ENCODE measurements at regions not wholly inside any gene's neighbourhood (a gene's known extent, or its start where the extent isn't known, plus 50 kb on each side); places are given as distances from the start of the nearest gene placed in this dataset.

DNA sequence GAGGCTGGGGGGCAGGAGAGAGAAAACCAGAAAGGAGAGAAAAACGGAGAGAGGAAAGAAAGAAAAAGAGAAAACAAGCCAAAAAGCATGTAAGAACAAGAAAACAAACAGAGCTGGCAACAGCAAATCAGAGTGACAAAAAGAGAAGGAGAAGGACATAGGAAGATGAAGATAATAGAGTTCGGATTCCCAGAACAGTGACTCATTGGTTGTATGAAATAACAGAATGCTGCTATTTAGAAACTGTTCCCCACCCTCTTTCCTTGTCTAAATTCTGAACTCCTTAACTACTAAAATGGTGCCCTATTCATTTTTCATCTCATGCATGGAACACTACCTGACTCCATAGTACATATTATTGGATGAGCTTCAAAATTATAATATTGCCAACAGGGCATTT, 317.4 kb downstream of the C11orf87 start:
- Histone ChIP-seq H3K4me1 (peaks cover 0 to 9% (median 7%) of the 10 kb centered on the region in 4 donors), H3K27me3 (no peaks in the 10 kb centered on the region), H3K27ac (no peak overlapping the region), H3K4me3 (no peak overlapping the region), H3K36me3 (no peaks in the 10 kb centered on the region), H3K9me3 (no peaks in the 10 kb centered on the region)
- DNase-seq, result no peak
- TF ChIP-seq, protein P1, sequence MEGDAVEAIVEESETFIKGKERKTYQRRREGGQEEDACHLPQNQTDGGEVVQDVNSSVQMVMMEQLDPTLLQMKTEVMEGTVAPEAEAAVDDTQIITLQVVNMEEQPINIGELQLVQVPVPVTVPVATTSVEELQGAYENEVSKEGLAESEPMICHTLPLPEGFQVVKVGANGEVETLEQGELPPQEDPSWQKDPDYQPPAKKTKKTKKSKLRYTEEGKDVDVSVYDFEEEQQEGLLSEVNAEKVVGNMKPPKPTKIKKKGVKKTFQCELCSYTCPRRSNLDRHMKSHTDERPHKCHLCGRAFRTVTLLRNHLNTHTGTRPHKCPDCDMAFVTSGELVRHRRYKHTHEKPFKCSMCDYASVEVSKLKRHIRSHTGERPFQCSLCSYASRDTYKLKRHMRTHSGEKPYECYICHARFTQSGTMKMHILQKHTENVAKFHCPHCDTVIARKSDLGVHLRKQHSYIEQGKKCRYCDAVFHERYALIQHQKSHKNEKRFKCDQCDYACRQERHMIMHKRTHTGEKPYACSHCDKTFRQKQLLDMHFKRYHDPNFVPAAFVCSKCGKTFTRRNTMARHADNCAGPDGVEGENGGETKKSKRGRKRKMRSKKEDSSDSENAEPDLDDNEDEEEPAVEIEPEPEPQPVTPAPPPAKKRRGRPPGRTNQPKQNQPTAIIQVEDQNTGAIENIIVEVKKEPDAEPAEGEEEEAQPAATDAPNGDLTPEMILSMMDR (IDR thresholded peaks at IDR 0.05), result no peak
- intact Hi-C loops (cut with DNase I), result no loop called here
- 80 to 83% methylated on average over 2 of the region's 2 CpGs for WGBS, 2 donors

DNA sequence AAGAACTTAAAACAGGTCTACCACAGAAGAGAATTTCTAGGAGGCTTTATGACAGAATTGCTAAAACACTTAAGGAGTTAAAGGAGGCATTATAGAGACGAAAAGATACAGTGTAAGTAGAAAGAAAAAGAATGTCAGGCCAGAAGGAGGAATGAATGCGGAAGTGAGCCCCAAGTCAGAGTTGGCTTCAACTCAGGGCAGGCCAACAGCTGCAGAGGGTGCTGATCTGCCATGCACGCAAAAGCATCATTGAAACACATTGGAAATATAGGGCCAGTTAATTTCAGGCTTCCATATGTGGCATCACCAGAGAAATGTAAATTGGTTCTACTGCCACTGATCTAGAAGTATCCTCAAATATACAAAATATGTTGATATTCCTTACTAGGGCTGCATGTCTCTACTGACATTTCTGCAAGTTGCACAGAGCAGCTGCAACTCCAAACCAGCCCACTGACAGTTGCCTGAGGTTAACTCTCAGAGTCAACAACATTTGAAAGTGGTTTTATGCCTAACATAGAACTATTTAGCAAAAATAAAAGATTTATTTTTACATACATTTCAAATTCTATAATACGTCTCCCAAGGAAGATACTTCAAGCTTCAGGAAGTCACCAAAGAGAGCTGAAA, 324.1 kb downstream of the C11orf87 start:
- Histone ChIP-seq H3K4me1 (no peaks in the 10 kb centered on the region), H3K4me3 (no peak overlapping the region), H3K9me3 (no peaks in the 10 kb centered on the region), H3K27me3 (no peaks in the 10 kb centered on the region), H3K27ac (no peak overlapping the region), H3K36me3 (no peaks in the 10 kb centered on the region)
- no peak for DNase-seq
- intact Hi-C loops (cut with DNase I), result no loop called here
- no peak for TF ChIP-seq EP300 (IDR thresholded peaks at IDR 0.05)
- TF ChIP-seq, protein P1 (IDR thresholded peaks at IDR 0.05), result no peak
- TF ChIP-seq POLR2A (IDR thresholded peaks at IDR 0.05), result no peak
- TF ChIP-seq POLR2AphosphoS5 (IDR thresholded peaks at IDR 0.05), result no peak
- WGBS, 2 donors, result 92 to 93% methylated on average over 4 of the region's 4 CpGs

DNA sequence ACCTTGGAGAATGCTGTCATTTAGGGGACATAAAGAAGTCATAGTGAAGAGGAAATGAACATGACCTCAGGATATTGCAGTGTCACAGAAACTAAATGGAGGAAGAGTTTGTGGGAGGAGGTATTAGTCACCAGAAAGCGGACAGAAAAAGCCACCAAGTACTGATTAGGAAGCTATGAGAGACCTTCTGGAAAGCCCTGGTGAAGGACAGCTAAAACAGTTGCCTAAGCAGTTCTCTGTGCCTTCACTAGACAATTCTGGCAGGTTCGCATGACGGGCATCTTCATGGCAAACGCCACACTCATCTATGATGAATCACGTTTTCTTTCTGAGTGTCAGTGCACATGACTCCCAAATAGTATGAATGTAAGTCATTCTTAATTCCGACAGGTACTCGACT, 325.8 kb downstream of the C11orf87 start:
- H3K9me3 ChIP-seq, result no peaks in the 10 kb centered on the region
- H3K27ac ChIP-seq, result no peak overlapping the region
- intact Hi-C loops (cut with DNase I), result no loop called here

DNA sequence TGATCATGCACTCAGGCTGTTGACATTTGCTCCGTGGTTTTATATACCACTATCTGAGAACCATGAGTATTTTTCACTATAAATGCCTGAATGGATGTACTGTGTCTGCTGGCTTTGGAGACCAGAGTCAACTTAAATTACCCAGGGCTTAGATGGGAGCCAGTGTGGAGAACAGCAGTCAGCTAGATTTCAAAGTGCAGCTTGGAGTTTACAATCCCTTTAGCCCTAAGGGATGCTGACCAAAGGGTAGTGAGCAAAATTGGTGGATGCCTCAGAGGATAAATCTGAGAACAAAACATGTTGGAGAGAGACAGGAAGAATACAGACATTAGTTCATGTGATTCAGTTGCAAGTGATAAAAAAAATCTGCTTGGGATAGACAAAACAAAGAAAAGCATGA, 327.5 kb downstream of the C11orf87 start:
- H3K4me3 ChIP-seq, result no peak overlapping the region
- no peaks in the 10 kb centered on the region for H3K27me3 ChIP-seq
- 54 to 63% methylated on average over 1 of the region's 1 CpG for WGBS, 2 donors
- H3K4me1 ChIP-seq, result no peaks in the 10 kb centered on the region
- TF ChIP-seq POLR2AphosphoS5 (IDR thresholded peaks at IDR 0.05) (no peak), EP300 (IDR thresholded peaks at IDR 0.05) (no peak), POLR2A (IDR thresholded peaks at IDR 0.05) (no peak)
- TF ChIP-seq, protein P1 (IDR thresholded peaks at IDR 0.05), result no peak
- intact Hi-C loops (cut with DNase I), result no loop called here
- DNase-seq, result no peak
- no peak overlapping the region for H3K27ac ChIP-seq
- H3K9me3 ChIP-seq, result no peaks in the 10 kb centered on the region
- H3K36me3 ChIP-seq, result no peaks in the 10 kb centered on the region

More for the DNA sequence above, 325.8 kb downstream of the C11orf87 start:
- H3K27me3 ChIP-seq, result no peaks in the 10 kb centered on the region
- no peak overlapping the region for H3K4me3 ChIP-seq
- no peaks in the 10 kb centered on the region for H3K36me3 ChIP-seq
- TF ChIP-seq, protein P1 (IDR thresholded peaks at IDR 0.05), result no peak
- no peak for TF ChIP-seq POLR2AphosphoS5 (IDR thresholded peaks at IDR 0.05)
- TF ChIP-seq EP300 (IDR thresholded peaks at IDR 0.05), result no peak
- TF ChIP-seq POLR2A (IDR thresholded peaks at IDR 0.05), result no peak
- DNase-seq, result no peak
- 85 to 87% methylated on average over 7 of the region's 7 CpGs for WGBS, 2 donors
- no peaks in the 10 kb centered on the region for H3K4me1 ChIP-seq

DNA sequence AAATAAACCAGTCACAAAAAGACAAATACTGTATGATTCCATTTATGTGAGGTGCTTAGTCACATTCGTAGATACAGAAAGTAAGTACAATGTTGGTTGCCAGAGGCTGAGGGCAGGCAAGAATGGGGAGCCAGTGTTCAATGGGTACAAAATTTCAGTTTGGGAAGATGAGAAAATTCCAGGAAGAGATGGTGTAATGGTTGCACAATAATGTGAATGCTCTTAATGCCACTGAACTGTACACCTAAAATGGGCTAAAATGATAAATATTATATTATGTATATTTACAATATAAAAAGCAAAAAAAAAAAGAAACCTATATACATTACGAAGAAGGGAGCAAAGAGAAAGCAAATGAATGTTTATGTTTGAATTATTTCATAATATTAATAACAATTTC, 329.0 kb downstream of the C11orf87 start:
- intact Hi-C loops (cut with DNase I), result no loop called here
- Histone ChIP-seq H3K36me3 (no peaks in the 10 kb centered on the region), H3K27ac (no peak overlapping the region), H3K9me3 (no peaks in the 10 kb centered on the region), H3K4me3 (no peak overlapping the region), H3K4me1 (no peaks in the 10 kb centered on the region), H3K27me3 (no peaks in the 10 kb centered on the region)
- DNase-seq, result no peak
- TF ChIP-seq POLR2AphosphoS5 (IDR thresholded peaks at IDR 0.05) (no peak), POLR2A (IDR thresholded peaks at IDR 0.05) (no peak)
- TF ChIP-seq, protein P1 (IDR thresholded peaks at IDR 0.05), result no peak
- 80 to 84% methylated on average over 2 of the region's 2 CpGs for WGBS, 2 donors
